HEK293 (cell line): ENCODE measurements at regions not wholly inside any gene's neighbourhood (a gene's known extent, or its start where the extent isn't known, plus 50 kb on each side); places are given as distances from the start of the nearest gene placed in this dataset.

ENCODE experiments used
- CTCF ChIA-PET: fragments of 350-600 bp; formaldehyde crosslinking; extraction: SDS; loops from one replicate; lab custom pipeline; 2021; ENCODE audit warnings: antibody characterized with exemption; lab: Yijun Ruan, JAX
- POLR2A ChIA-PET: fragments of 300-600 bp; formaldehyde crosslinking; extraction: SDS; loops from one replicate; lab custom pipeline; 2020; ENCODE audit warnings: antibody characterized with exemption, inconsistent platforms; lab: Yijun Ruan, JAX
- H3K27ac ChIP-seq: fragments of 200-500 bp; sonication (Bioruptor generic); 2 replicates; pipeline ENCODE4 v1.5.1; 2014; ENCODE audit warnings: low read depth, low read length, control low read depth, inconsistent platforms; ENCODE audit errors: extremely low read depth
- H3K36me3 ChIP-seq, 2 experiments: fragments of 200-500 bp in 1 of 2; sonication (Bioruptor generic) in 1 of 2; 1 replicate in 1 of 2; 2 replicates in 1 of 2; pipeline ENCODE4 v1.5.1; 2014 to 2017; ENCODE audit warnings: inconsistent platforms in 2 of 2, low read length in 2 of 2; ENCODE audit not compliant: control insufficient read depth in 2 of 2, insufficient read depth in 1 of 2
- H3K4me1 ChIP-seq: fragments of 200-500 bp; sonication (Bioruptor generic); 2 replicates; pipeline ENCODE4 v1.5.1; 2014; ENCODE audit warnings: mild to moderate bottlenecking, low read length, inconsistent platforms; ENCODE audit not compliant: control insufficient read depth, insufficient read depth
- H3K4me3 ChIP-seq: 2 replicates; pipeline ENCODE4 v1.5.1; 2011; ENCODE audit warnings: low read depth, mild to moderate bottlenecking, control low read depth, low read length, moderate library complexity
- H3K9me3 ChIP-seq: fragments of 200-500 bp; sonication (Bioruptor generic); 2 replicates; pipeline ENCODE4 v1.5.1; 2014; ENCODE audit warnings: low read depth, low read length, inconsistent platforms; ENCODE audit not compliant: control insufficient read depth, insufficient read depth
- GLIS1 ChIP-seq: fragments of 450-650 bp; formaldehyde crosslinking; IDR thresholded peaks from 2 replicates; pipeline ENCODE4 v1.5.1; 2016; ENCODE audit warnings: missing biosample characterization, missing genetic modification characterization
- HOXA7 ChIP-seq: sonication (generic); formaldehyde crosslinking; IDR thresholded peaks from 2 replicates; pipeline ENCODE4 v1.8.1; 2022; ENCODE audit warnings: missing genetic modification reagents, borderline replicate concordance
- HOXD13 ChIP-seq: sonication (generic); formaldehyde crosslinking; IDR thresholded peaks from 2 replicates; pipeline ENCODE4 v1.8.0; 2022; ENCODE audit warnings: missing genetic modification reagents, borderline replicate concordance
- ZIC2 ChIP-seq: fragments of 450-650 bp; formaldehyde crosslinking; IDR thresholded peaks from 2 replicates; pipeline ENCODE4 v1.5.1; 2016; ENCODE audit warnings: missing biosample characterization, missing genetic modification characterization
- ZNF184 ChIP-seq: fragments of 450-650 bp; IDR thresholded peaks from 2 replicates; pipeline ENCODE4 v1.5.1; 2018; ENCODE audit warnings: missing biosample characterization, mild to moderate bottlenecking, missing genetic modification characterization
- ZNF211 ChIP-seq: fragments of 450-650 bp; formaldehyde crosslinking; IDR thresholded peaks from 2 replicates; pipeline ENCODE4 v1.5.1; 2016; ENCODE audit warnings: low read depth, missing biosample characterization, missing genetic modification characterization
- ZNF48 ChIP-seq: fragments of 450-650 bp; formaldehyde crosslinking; IDR thresholded peaks from 2 replicates; pipeline ENCODE4 v1.5.1; 2016; ENCODE audit warnings: missing biosample characterization, missing genetic modification characterization
- ZNF521 ChIP-seq: fragments of 450-650 bp; formaldehyde crosslinking; IDR thresholded peaks from 2 replicates; pipeline ENCODE4 v1.5.1; 2017; ENCODE audit warnings: missing biosample characterization, mild to moderate bottlenecking, missing genetic modification characterization
- ZNF560 ChIP-seq: fragments of 450-650 bp; formaldehyde crosslinking; IDR thresholded peaks from 2 replicates; pipeline ENCODE4 v1.5.1; 2017; ENCODE audit warnings: missing biosample characterization, missing genetic modification characterization, borderline replicate concordance
- ZNF707 ChIP-seq: fragments of 450-650 bp; formaldehyde crosslinking; IDR thresholded peaks from 2 replicates; pipeline ENCODE4 v1.5.1; 2016; ENCODE audit warnings: missing biosample characterization, missing genetic modification characterization
- TF ChIP-seq, protein P1 (sequence below): fragments of 450-650 bp; formaldehyde crosslinking; IDR thresholded peaks from 2 replicates; pipeline ENCODE4 v1.5.1; 2016; ENCODE audit warnings: missing biosample characterization, missing genetic modification characterization
- TF ChIP-seq, protein P2 (sequence below): fragments of 450-650 bp; formaldehyde crosslinking; IDR thresholded peaks from 2 replicates; pipeline ENCODE4 v1.5.1; 2016; ENCODE audit warnings: missing biosample characterization, missing genetic modification characterization
- TF ChIP-seq, protein P3 (sequence below): fragments of 450-650 bp; formaldehyde crosslinking; IDR thresholded peaks from 2 replicates; pipeline ENCODE4 v1.5.1; 2016; ENCODE audit warnings: missing biosample characterization, missing genetic modification characterization
- TF ChIP-seq, protein P4 (sequence below): fragments of 450-650 bp; formaldehyde crosslinking; IDR thresholded peaks from 2 replicates; pipeline ENCODE4 v1.5.1; 2016; ENCODE audit warnings: missing biosample characterization, missing genetic modification characterization, borderline replicate concordance
- TF ChIP-seq, protein P5 (sequence below): fragments of 450-650 bp; formaldehyde crosslinking; IDR thresholded peaks from 2 replicates; pipeline ENCODE4 v1.5.1; 2017; ENCODE audit warnings: missing biosample characterization, missing genetic modification characterization
- TF ChIP-seq, protein P6 (sequence below): fragments of 450-650 bp; formaldehyde crosslinking; IDR thresholded peaks from 2 replicates; pipeline ENCODE4 v1.5.1; 2016; ENCODE audit warnings: missing biosample characterization, missing genetic modification characterization
- TF ChIP-seq, protein P7 (sequence below): fragments of 450-650 bp; formaldehyde crosslinking; IDR thresholded peaks from 2 replicates; pipeline ENCODE4 v1.5.1; 2017; ENCODE audit warnings: missing biosample characterization, missing genetic modification characterization

DNA sequence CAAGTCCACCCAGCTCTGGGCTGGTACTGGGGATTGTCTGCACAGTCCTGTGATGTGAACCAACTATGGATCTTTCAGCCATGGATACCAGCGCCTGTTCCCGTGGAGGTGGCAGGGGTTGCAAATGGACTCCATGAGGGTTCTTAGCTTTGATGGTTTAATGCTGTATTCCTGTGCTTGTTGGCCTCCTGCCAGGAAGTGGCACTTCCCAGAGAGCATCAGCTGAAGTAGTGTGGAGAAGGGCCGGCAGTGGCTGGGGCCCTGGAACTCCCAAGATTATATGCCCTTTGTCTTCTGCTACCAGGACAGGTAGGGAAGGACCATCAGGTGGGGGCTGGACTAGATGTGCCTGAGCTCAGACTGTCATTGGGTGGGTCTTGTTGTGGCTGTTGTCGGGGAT lies 1104.8 kb upstream of the COX7C start (continued):
- TF ChIP-seq ZNF560: no peak
- no peak for TF ChIP-seq ZIC2
- TF ChIP-seq GLIS1 (tag by site-specific recombination): no peak

DNA sequence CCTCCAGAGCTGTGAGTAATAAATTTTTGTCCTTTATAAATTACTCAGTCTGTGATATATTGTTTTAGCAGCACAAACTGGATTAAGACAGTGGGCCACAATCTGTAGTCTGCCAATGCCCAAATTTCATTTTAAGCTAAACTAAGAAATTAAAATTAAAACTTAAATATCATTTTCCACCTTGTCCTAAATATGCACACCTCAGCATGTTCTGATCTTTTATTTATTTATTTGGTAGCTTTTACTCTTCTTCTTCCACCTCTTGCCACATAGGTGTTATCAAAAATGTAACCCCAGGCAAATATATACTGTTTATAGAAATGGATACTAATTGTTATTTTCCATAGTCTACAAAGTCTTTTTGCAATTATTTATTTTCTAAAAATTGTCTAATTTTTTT lies 1102.2 kb upstream of the COX7C start:
- Histone ChIP-seq H3K27ac (no peak overlapping the region), H3K9me3 (no peaks in the 10 kb centered on the region), H3K4me1 (no peaks in the 10 kb centered on the region), H3K36me3 (no peaks in the 10 kb centered on the region), H3K4me3 (no peak overlapping the region)
- TF ChIP-seq ZNF707 (no peak), ZNF184 (no peak), HOXD13 (CRISPR knock-in tag) (no peak), ZNF48 (no peak)
- TF ChIP-seq, protein P1, sequence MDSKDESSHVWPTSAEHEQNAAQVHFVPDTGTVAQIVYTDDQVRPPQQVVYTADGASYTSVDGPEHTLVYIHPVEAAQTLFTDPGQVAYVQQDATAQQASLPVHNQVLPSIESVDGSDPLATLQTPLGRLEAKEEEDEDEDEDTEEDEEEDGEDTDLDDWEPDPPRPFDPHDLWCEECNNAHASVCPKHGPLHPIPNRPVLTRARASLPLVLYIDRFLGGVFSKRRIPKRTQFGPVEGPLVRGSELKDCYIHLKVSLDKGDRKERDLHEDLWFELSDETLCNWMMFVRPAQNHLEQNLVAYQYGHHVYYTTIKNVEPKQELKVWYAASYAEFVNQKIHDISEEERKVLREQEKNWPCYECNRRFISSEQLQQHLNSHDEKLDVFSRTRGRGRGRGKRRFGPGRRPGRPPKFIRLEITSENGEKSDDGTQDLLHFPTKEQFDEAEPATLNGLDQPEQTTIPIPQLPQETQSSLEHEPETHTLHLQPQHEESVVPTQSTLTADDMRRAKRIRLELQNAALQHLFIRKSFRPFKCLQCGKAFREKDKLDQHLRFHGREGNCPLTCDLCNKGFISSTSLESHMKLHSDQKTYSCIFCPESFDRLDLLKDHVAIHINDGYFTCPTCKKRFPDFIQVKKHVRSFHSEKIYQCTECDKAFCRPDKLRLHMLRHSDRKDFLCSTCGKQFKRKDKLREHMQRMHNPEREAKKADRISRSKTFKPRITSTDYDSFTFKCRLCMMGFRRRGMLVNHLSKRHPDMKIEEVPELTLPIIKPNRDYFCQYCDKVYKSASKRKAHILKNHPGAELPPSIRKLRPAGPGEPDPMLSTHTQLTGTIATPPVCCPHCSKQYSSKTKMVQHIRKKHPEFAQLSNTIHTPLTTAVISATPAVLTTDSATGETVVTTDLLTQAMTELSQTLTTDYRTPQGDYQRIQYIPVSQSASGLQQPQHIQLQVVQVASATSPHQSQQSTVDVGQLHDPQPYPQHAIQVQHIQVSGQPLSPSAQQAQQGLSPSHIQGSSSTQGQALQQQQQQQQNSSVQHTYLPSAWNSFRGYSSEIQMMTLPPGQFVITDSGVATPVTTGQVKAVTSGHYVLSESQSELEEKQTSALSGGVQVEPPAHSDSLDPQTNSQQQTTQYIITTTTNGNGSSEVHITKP (tag by site-specific recombination): no peak
- TF ChIP-seq, protein P2, sequence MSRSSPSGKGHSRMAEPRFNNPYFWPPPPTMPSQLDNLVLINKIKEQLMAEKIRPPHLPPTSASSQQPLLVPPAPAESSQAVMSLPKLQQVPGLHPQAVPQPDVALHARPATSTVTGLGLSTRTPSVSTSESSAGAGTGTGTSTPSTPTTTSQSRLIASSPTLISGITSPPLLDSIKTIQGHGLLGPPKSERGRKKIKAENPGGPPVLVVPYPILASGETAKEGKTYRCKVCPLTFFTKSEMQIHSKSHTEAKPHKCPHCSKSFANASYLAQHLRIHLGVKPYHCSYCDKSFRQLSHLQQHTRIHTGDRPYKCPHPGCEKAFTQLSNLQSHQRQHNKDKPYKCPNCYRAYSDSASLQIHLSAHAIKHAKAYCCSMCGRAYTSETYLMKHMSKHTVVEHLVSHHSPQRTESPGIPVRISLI (tag by site-specific recombination): no peak
- TF ChIP-seq, protein P3, sequence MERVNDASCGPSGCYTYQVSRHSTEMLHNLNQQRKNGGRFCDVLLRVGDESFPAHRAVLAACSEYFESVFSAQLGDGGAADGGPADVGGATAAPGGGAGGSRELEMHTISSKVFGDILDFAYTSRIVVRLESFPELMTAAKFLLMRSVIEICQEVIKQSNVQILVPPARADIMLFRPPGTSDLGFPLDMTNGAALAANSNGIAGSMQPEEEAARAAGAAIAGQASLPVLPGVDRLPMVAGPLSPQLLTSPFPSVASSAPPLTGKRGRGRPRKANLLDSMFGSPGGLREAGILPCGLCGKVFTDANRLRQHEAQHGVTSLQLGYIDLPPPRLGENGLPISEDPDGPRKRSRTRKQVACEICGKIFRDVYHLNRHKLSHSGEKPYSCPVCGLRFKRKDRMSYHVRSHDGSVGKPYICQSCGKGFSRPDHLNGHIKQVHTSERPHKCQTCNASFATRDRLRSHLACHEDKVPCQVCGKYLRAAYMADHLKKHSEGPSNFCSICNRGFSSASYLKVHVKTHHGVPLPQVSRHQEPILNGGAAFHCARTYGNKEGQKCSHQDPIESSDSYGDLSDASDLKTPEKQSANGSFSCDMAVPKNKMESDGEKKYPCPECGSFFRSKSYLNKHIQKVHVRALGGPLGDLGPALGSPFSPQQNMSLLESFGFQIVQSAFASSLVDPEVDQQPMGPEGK (tag by site-specific recombination): no peak
- TF ChIP-seq, protein P4, sequence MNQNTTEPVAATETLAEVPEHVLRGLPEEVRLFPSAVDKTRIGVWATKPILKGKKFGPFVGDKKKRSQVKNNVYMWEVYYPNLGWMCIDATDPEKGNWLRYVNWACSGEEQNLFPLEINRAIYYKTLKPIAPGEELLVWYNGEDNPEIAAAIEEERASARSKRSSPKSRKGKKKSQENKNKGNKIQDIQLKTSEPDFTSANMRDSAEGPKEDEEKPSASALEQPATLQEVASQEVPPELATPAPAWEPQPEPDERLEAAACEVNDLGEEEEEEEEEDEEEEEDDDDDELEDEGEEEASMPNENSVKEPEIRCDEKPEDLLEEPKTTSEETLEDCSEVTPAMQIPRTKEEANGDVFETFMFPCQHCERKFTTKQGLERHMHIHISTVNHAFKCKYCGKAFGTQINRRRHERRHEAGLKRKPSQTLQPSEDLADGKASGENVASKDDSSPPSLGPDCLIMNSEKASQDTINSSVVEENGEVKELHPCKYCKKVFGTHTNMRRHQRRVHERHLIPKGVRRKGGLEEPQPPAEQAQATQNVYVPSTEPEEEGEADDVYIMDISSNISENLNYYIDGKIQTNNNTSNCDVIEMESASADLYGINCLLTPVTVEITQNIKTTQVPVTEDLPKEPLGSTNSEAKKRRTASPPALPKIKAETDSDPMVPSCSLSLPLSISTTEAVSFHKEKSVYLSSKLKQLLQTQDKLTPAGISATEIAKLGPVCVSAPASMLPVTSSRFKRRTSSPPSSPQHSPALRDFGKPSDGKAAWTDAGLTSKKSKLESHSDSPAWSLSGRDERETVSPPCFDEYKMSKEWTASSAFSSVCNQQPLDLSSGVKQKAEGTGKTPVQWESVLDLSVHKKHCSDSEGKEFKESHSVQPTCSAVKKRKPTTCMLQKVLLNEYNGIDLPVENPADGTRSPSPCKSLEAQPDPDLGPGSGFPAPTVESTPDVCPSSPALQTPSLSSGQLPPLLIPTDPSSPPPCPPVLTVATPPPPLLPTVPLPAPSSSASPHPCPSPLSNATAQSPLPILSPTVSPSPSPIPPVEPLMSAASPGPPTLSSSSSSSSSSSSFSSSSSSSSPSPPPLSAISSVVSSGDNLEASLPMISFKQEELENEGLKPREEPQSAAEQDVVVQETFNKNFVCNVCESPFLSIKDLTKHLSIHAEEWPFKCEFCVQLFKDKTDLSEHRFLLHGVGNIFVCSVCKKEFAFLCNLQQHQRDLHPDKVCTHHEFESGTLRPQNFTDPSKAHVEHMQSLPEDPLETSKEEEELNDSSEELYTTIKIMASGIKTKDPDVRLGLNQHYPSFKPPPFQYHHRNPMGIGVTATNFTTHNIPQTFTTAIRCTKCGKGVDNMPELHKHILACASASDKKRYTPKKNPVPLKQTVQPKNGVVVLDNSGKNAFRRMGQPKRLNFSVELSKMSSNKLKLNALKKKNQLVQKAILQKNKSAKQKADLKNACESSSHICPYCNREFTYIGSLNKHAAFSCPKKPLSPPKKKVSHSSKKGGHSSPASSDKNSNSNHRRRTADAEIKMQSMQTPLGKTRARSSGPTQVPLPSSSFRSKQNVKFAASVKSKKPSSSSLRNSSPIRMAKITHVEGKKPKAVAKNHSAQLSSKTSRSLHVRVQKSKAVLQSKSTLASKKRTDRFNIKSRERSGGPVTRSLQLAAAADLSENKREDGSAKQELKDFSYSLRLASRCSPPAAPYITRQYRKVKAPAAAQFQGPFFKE: no peak
- CTCF ChIA-PET: no interaction called here
- POLR2A ChIA-PET: no interaction called here

DNA sequence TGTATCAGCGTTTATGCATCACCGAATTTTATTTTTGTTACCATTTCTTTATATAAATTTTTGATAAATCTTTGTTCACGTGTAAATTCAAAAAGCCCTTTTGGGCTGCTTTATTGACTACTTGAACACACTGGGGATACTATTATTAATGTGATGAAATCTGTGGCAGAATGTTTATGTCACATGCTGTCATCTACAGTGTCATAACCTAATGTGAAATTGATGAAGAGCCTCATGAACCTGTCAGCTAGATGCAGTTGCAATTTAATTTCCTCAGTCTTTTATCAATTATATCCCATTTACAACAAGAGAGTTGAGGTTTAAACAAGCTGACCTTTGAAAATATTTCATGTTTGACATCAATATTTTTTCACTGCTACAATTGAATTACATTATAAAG lies 1100.4 kb upstream of the COX7C start:
- Histone ChIP-seq H3K4me3 (no peak overlapping the region), H3K36me3 (no peaks in the 10 kb centered on the region), H3K27ac (no peak overlapping the region), H3K4me1 (no peaks in the 10 kb centered on the region), H3K9me3 (no peaks in the 10 kb centered on the region)
- POLR2A ChIA-PET: no interaction called here
- CTCF ChIA-PET: no interaction called here
- TF ChIP-seq HOXA7 (no peak), ZNF211 (tag by site-specific recombination) (no peak), ZNF521 (tag by site-specific recombination) (no peak)
- TF ChIP-seq, protein P5, sequence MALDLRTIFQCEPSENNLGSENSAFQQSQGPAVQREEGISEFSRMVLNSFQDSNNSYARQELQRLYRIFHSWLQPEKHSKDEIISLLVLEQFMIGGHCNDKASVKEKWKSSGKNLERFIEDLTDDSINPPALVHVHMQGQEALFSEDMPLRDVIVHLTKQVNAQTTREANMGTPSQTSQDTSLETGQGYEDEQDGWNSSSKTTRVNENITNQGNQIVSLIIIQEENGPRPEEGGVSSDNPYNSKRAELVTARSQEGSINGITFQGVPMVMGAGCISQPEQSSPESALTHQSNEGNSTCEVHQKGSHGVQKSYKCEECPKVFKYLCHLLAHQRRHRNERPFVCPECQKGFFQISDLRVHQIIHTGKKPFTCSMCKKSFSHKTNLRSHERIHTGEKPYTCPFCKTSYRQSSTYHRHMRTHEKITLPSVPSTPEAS (tag by site-specific recombination): no peak
- TF ChIP-seq, protein P6, sequence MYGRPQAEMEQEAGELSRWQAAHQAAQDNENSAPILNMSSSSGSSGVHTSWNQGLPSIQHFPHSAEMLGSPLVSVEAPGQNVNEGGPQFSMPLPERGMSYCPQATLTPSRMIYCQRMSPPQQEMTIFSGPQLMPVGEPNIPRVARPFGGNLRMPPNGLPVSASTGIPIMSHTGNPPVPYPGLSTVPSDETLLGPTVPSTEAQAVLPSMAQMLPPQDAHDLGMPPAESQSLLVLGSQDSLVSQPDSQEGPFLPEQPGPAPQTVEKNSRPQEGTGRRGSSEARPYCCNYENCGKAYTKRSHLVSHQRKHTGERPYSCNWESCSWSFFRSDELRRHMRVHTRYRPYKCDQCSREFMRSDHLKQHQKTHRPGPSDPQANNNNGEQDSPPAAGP (tag by site-specific recombination): no peak
- TF ChIP-seq, protein P7, sequence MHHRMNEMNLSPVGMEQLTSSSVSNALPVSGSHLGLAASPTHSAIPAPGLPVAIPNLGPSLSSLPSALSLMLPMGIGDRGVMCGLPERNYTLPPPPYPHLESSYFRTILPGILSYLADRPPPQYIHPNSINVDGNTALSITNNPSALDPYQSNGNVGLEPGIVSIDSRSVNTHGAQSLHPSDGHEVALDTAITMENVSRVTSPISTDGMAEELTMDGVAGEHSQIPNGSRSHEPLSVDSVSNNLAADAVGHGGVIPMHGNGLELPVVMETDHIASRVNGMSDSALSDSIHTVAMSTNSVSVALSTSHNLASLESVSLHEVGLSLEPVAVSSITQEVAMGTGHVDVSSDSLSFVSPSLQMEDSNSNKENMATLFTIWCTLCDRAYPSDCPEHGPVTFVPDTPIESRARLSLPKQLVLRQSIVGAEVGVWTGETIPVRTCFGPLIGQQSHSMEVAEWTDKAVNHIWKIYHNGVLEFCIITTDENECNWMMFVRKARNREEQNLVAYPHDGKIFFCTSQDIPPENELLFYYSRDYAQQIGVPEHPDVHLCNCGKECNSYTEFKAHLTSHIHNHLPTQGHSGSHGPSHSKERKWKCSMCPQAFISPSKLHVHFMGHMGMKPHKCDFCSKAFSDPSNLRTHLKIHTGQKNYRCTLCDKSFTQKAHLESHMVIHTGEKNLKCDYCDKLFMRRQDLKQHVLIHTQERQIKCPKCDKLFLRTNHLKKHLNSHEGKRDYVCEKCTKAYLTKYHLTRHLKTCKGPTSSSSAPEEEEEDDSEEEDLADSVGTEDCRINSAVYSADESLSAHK (tag by site-specific recombination): no peak
